SK-N-SH treated with all-trans-retinoic acid at 6 μM for 48 hours (cell line): ENCODE measurements at regions not wholly inside any gene's neighbourhood (a gene's known extent, or its start where the extent isn't known, plus 50 kb on each side); places are given as distances from the start of the nearest gene placed in this dataset.
A peak's percentile ranks its signal among the peaks of the same experiment; 100 is the strongest.

Source experiments
- ATAC-seq: fragments of 200-7000 bp; cut with Tn5 transposase; 3 replicates; pipeline ENCODE4 v1.9.1; 2020; ENCODE audit warnings: mild to moderate bottlenecking, moderate library complexity
- ARNTL ChIP-seq: fragments of 450-650 bp; formaldehyde crosslinking; IDR thresholded peaks from 2 replicates; pipeline ENCODE4 v1.5.0; 2020; ENCODE audit warnings: low read depth, mild to moderate bottlenecking, moderate library complexity, borderline replicate concordance
- BACH2 ChIP-seq: fragments of 250-450 bp; sonication (Bioruptor Pico); IDR thresholded peaks from 2 replicates; pipeline ENCODE4 v1.9.0; 2021; ENCODE audit warnings: mild to moderate bottlenecking, borderline replicate concordance
- CREB5 ChIP-seq: fragments of 250-450 bp; sonication (Bioruptor Pico); IDR thresholded peaks from 2 replicates; pipeline ENCODE4 v1.5.1; 2020; ENCODE audit warnings: low read depth, mild to moderate bottlenecking, moderate library complexity
- CSDC2 ChIP-seq: fragments of 250-450 bp; sonication (Bioruptor Pico); IDR thresholded peaks from 2 replicates; pipeline ENCODE4 v1.5.0; 2020; ENCODE audit warnings: mild to moderate bottlenecking, moderate library complexity
- GLIS3 ChIP-seq: fragments of 250-450 bp; sonication (Bioruptor Pico); IDR thresholded peaks from 2 replicates; pipeline ENCODE4 v1.5.0; 2020; ENCODE audit warnings: mild to moderate bottlenecking, moderate library complexity
- ISL1 ChIP-seq: fragments of 250-450 bp; sonication (Bioruptor Pico); IDR thresholded peaks from 2 replicates; pipeline ENCODE4 v2.1.2; 2022; ENCODE audit warnings: mild to moderate bottlenecking, moderate library complexity
- OSR1 ChIP-seq: fragments of 250-450 bp; sonication (Bioruptor Pico); IDR thresholded peaks from 2 replicates; pipeline ENCODE4 v1.8.0; 2022; ENCODE audit warnings: moderate library complexity, mild to moderate bottlenecking, inconsistent platforms
- RARB ChIP-seq: fragments of 250-450 bp; sonication (Bioruptor Pico); IDR thresholded peaks from 2 replicates; pipeline ENCODE4 v1.8.0; 2021; ENCODE audit warnings: mild to moderate bottlenecking, moderate library complexity
- SNAI2 ChIP-seq: fragments of 250-450 bp; sonication (Bioruptor Pico); IDR thresholded peaks from 2 replicates; pipeline ENCODE4 v1.5.0; 2020; ENCODE audit warnings: mild to moderate bottlenecking, moderate library complexity
- TCF4 ChIP-seq: fragments of 250-450 bp; sonication (Bioruptor Pico); IDR thresholded peaks from 2 replicates; pipeline ENCODE4 v1.8.0; 2021; ENCODE audit warnings: mild to moderate bottlenecking, moderate library complexity, borderline replicate concordance
- TOX ChIP-seq: fragments of 250-450 bp; sonication (Bioruptor Pico); IDR thresholded peaks from 2 replicates; pipeline ENCODE4 v1.8.0; 2021; ENCODE audit warnings: mild to moderate bottlenecking, moderate library complexity, borderline replicate concordance
- TSHZ2 ChIP-seq: fragments of 250-450 bp; sonication (Bioruptor Pico); IDR thresholded peaks from 2 replicates; pipeline ENCODE4 v1.5.0; 2020; ENCODE audit warnings: mild to moderate bottlenecking, moderate library complexity
- ZC3H10 ChIP-seq: fragments of 250-450 bp; sonication (Bioruptor Pico); IDR thresholded peaks from 2 replicates; pipeline ENCODE4 v1.5.1; 2021; ENCODE audit warnings: mild to moderate bottlenecking, moderate library complexity
- ZFP3 ChIP-seq: fragments of 250-450 bp; sonication (Bioruptor Pico); IDR thresholded peaks from 2 replicates; pipeline ENCODE4 v1.5.0; 2020; ENCODE audit warnings: mild to moderate bottlenecking, moderate library complexity
- ZFP30 ChIP-seq: fragments of 450-650 bp; formaldehyde crosslinking; IDR thresholded peaks from 2 replicates; pipeline ENCODE4 v1.5.0; 2022; ENCODE audit warnings: mild to moderate bottlenecking, moderate library complexity
- ZNF565 ChIP-seq: fragments of 450-650 bp; formaldehyde crosslinking; conservative IDR thresholded peaks from 2 replicates; pipeline ENCODE4 v1.5.0; 2020; ENCODE audit warnings: low read depth, mild to moderate bottlenecking, moderate library complexity
- ZNF70 ChIP-seq: fragments of 450-650 bp; formaldehyde crosslinking; IDR thresholded peaks from 2 replicates; pipeline ENCODE4 v1.5.0; 2020; ENCODE audit warnings: mild to moderate bottlenecking, moderate library complexity
- ZNF8 ChIP-seq: fragments of 450-650 bp; formaldehyde crosslinking; IDR thresholded peaks from 2 replicates; pipeline ENCODE4 v1.5.0; 2020; ENCODE audit warnings: mild to moderate bottlenecking, moderate library complexity
- TF ChIP-seq, protein P1 (sequence below): fragments of 250-450 bp; sonication (Bioruptor Pico); IDR thresholded peaks from 2 replicates; pipeline ENCODE4 v1.5.1; 2021; ENCODE audit warnings: mild to moderate bottlenecking, moderate library complexity
- TF ChIP-seq, protein P2 (sequence below): fragments of 250-450 bp; sonication (Bioruptor Pico); IDR thresholded peaks from 2 replicates; pipeline ENCODE4 v1.8.0; 2021; ENCODE audit warnings: low read depth, mild to moderate bottlenecking, moderate library complexity, borderline replicate concordance
- TF ChIP-seq, protein P3 (sequence below): fragments of 250-450 bp; sonication (Bioruptor Pico); IDR thresholded peaks from 2 replicates; pipeline ENCODE4 v1.8.0; 2020; ENCODE audit warnings: mild to moderate bottlenecking, moderate library complexity, borderline replicate concordance

DNA sequence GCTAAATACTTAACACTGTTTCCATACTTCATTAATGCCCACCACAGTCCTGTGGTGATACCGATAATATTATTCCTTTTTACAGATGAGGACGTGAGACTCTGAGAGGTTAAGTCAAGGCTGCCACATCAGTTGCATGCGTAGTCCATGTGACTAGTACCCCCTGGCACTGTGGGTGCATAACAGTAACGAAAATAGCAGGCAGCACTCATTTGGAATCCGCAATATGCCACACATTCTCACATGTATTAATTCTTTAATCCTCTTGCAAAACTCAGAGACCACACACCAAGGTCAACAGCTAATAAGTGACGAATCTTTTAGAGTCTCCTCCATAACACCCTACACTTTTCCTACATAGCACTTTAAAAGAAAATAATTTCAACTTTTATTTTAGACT is 99.5 kb upstream of the HABP2 start:
- ATAC-seq = no peak
- TF ChIP-seq, protein P1, sequence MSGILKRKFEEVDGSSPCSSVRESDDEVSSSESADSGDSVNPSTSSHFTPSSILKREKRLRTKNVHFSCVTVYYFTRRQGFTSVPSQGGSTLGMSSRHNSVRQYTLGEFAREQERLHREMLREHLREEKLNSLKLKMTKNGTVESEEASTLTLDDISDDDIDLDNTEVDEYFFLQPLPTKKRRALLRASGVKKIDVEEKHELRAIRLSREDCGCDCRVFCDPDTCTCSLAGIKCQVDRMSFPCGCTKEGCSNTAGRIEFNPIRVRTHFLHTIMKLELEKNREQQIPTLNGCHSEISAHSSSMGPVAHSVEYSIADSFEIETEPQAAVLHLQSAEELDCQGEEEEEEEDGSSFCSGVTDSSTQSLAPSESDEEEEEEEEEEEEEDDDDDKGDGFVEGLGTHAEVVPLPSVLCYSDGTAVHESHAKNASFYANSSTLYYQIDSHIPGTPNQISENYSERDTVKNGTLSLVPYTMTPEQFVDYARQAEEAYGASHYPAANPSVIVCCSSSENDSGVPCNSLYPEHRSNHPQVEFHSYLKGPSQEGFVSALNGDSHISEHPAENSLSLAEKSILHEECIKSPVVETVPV (CRISPR knock-in tag) = no peak
- TF ChIP-seq, protein P2, sequence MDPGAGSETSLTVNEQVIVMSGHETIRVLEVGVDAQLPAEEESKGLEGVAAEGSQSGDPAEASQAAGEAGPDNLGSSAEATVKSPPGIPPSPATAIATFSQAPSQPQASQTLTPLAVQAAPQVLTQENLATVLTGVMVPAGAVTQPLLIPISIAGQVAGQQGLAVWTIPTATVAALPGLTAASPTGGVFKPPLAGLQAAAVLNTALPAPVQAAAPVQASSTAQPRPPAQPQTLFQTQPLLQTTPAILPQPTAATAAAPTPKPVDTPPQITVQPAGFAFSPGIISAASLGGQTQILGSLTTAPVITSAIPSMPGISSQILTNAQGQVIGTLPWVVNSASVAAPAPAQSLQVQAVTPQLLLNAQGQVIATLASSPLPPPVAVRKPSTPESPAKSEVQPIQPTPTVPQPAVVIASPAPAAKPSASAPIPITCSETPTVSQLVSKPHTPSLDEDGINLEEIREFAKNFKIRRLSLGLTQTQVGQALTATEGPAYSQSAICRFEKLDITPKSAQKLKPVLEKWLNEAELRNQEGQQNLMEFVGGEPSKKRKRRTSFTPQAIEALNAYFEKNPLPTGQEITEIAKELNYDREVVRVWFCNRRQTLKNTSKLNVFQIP (CRISPR knock-in tag) = no peak
- TF ChIP-seq ISL1 (no peak), RARB (CRISPR knock-in tag) (no peak), CREB5 (CRISPR knock-in tag) (no peak), BACH2 (CRISPR knock-in tag) (no peak), CSDC2 (CRISPR knock-in tag) (no peak), GLIS3 (no peak), TSHZ2 (CRISPR knock-in tag) (no peak), ZNF70 (no peak), OSR1 (CRISPR knock-in tag) (no peak)

GRCh38 chr10:113454341-113455061 is 98.4 kb upstream of the HABP2 start:
- ATAC-seq = peak; percentile 94
- TF ChIP-seq CREB5 (CRISPR knock-in tag) (no peak), BACH2 (CRISPR knock-in tag) (no peak), ZFP30 (CRISPR knock-in tag) (no peak), ZNF8 (CRISPR knock-in tag) (no peak)

DNA sequence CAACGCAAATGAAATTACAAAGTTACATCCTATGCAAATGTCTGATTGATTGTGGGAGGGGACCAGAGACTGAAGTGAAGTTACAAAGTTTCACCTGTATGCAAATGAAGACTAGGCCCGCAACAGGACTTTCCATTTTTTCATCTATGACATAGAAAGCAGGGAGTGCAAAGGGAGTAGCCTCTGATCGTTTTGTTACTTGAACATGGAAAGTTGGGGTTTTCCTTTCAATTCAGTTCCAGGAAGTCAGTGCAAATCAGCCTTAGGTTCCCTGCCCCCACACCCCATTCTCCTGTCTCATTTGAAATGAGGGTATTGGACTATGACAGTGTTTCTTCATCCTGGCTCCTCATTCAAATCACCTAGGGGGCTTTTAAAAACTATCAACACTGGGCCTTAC is 96.9 kb upstream of the HABP2 start:
- ATAC-seq = no peak

More for the DNA sequence above, 96.9 kb upstream of the HABP2 start:
- TF ChIP-seq ZNF70 (no peak), TCF4 (CRISPR knock-in tag) (no peak), ARNTL (CRISPR knock-in tag) (no peak), ZFP3 (CRISPR knock-in tag) (no peak), CREB5 (CRISPR knock-in tag) (no peak), GLIS3 (no peak), SNAI2 (no peak), ZFP30 (CRISPR knock-in tag) (no peak), ISL1 (no peak), OSR1 (CRISPR knock-in tag) (no peak), ZC3H10 (CRISPR knock-in tag) (no peak), ZNF8 (CRISPR knock-in tag) (no peak), ZNF565 (CRISPR knock-in tag) (no peak), TOX (CRISPR knock-in tag) (no peak), RARB (CRISPR knock-in tag) (no peak), BACH2 (CRISPR knock-in tag) (no peak)
- TF ChIP-seq, protein P2 (CRISPR knock-in tag) = no peak
- TF ChIP-seq, protein P3, sequence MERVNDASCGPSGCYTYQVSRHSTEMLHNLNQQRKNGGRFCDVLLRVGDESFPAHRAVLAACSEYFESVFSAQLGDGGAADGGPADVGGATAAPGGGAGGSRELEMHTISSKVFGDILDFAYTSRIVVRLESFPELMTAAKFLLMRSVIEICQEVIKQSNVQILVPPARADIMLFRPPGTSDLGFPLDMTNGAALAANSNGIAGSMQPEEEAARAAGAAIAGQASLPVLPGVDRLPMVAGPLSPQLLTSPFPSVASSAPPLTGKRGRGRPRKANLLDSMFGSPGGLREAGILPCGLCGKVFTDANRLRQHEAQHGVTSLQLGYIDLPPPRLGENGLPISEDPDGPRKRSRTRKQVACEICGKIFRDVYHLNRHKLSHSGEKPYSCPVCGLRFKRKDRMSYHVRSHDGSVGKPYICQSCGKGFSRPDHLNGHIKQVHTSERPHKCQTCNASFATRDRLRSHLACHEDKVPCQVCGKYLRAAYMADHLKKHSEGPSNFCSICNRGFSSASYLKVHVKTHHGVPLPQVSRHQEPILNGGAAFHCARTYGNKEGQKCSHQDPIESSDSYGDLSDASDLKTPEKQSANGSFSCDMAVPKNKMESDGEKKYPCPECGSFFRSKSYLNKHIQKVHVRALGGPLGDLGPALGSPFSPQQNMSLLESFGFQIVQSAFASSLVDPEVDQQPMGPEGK (CRISPR knock-in tag) = no peak
- TF ChIP-seq, all 23 proteins: peak for 0
